ENCODE measurements at regions not wholly inside any gene's neighbourhood (a gene's known extent, or its start where the extent isn't known, plus 50 kb on each side); places are given as distances from the start of the nearest gene placed in this dataset.

DNA sequence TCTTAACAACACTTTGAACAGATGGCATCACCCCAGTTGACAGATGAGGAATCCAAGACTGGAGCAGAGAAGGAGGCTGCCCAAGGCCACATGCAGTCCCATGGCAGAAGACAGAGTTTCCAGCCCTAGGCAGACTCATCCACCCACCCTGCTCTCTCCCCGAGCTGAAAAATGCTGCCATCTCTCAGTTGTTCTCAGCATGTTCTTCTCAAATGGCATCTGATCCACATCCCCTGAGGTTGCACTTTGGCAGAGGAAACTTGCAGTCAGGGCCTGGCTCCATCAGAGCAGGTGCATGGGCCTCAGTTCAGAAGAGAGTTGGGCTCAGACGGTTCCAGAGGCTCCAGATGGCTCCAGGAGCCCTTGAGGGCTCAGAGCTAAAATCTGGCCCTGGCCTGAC is 709.4 kb downstream of the MATN1 start:
- H2AFZ ChIP-seq (ENCODE audit: low read length) = no peak overlapping the region
- peaks cover 13% of the 10 kb centered on the region for H3K4me1 ChIP-seq (ENCODE audit: insufficient read depth, low read length)
- peaks cover 0 to 1% of the 10 kb centered on the region in 2 experiments; a peak in 1 of 5 replicates for H3K27me3 ChIP-seq (ENCODE audit: control insufficient read depth in 1 of 2, insufficient read depth in 2 of 2, low read length in 2 of 2)
- 0% methylated on average over 1 of the region's 2 CpGs for WGBS (ENCODE audit: low lambda C conversion rate)
- no peak overlapping the region for H3K4me3 ChIP-seq (replicated peaks in 1 of 3; ENCODE audit: insufficient read depth in 1 of 3, low read depth in 2 of 3, low read length in 3 of 3)
- BruUV-seq (replicated peaks) = no TSS peak
- FAIRE-seq (no peak), ATAC-seq (no peak), DNase-seq (ENCODE audit: low spot score) (no peak)
- H3K27ac ChIP-seq (ENCODE audit: extremely low read length, insufficient read depth, low read length) = no peak overlapping the region
- H4K20me1 ChIP-seq (ENCODE audit: insufficient read depth, low read length) = no peaks in the 10 kb centered on the region
- H3K4me2 ChIP-seq (ENCODE audit: low read depth, low read length) = no peak overlapping the region
- H3K9me3 ChIP-seq (ENCODE audit: low read length) = no peaks in the 10 kb centered on the region; the same call in 1 of the 2 replicates
- H3K79me2 ChIP-seq (ENCODE audit: insufficient read depth, low read length) = no peaks in the 10 kb centered on the region
- no peaks in the 10 kb centered on the region for H3K36me3 ChIP-seq (replicated peaks in 1 of 2; ENCODE audit: control insufficient read depth in 1 of 2, insufficient read depth in 2 of 2, low read length in 2 of 2)
- intact Hi-C loops (cut with micrococcal nuclease; ENCODE audit: unreplicated experiment) (no loop called here), in situ Hi-C loops (cut with HindIII; ENCODE audit: extremely low pct_ligation_motif_present, low pct_unique_long_range_greater_than_20kb) (no loop called here)
- ChIA-PET POLR2A (no interaction called here), CTCF (ENCODE audit: low intra/inter-chr PET ratio, low total read pairs) (no interaction called here)
- TF ChIP-seq, protein P1, sequence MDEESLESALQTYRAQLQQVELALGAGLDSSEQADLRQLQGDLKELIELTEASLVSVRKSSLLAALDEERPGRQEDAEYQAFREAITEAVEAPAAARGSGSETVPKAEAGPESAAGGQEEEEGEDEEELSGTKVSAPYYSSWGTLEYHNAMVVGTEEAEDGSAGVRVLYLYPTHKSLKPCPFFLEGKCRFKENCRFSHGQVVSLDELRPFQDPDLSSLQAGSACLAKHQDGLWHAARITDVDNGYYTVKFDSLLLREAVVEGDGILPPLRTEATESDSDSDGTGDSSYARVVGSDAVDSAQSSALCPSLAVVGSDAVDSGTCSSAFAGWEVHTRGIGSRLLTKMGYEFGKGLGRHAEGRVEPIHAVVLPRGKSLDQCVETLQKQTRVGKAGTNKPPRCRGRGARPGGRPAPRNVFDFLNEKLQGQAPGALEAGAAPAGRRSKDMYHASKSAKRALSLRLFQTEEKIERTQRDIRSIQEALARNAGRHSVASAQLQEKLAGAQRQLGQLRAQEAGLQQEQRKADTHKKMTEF (CRISPR knock-in tag; IDR thresholded peaks at IDR 0.05) = no peak
- TF ChIP-seq SNAI1 (CRISPR knock-in tag; IDR thresholded peaks at IDR 0.05; ENCODE audit: borderline replicate concordance) (no peak), HNRNPUL1 (IDR thresholded peaks at IDR 0.05; ENCODE audit: low read depth, low read length) (no peak), ZNF569 (CRISPR knock-in tag; IDR thresholded peaks at IDR 0.05; ENCODE audit: borderline replicate concordance) (no peak), NFRKB (IDR thresholded peaks at IDR 0.05) (no peak), PAF1 (CRISPR knock-in tag; IDR thresholded peaks at IDR 0.05) (no peak)
- no peak overlapping the region for H3K9ac ChIP-seq (ENCODE audit: insufficient read depth, low read depth, low read length)
